ENCODE measurements at regions not wholly inside any gene's neighbourhood (a gene's known extent, or its start where the extent isn't known, plus 50 kb on each side); places are given as distances from the start of the nearest gene placed in this dataset.

GRCh38 chr11:115901069-115901468 lies 396.9 kb upstream of the CADM1 start:
- no peak for DNase-seq (ENCODE audit: low spot score)

- DNase-seq (ENCODE audit: low spot score), result peak; percentile 18
Measured at GRCh38 chr11:115900111-115900510, 395.9 kb upstream of the CADM1 start.

GRCh38 chr11:115897707-115898106 lies 393.5 kb upstream of the CADM1 start:
- no peak for DNase-seq (ENCODE audit: low spot score)

- no peak for DNase-seq (ENCODE audit: low spot score)
Measured at GRCh38 chr11:115896084-115896483, 391.9 kb upstream of the CADM1 start.

- DNase-seq (ENCODE audit: low spot score), result no peak
Measured at GRCh38 chr11:115895594-115895993, 391.4 kb upstream of the CADM1 start.

- DNase-seq (ENCODE audit: low spot score), result no peak
Measured at GRCh38 chr11:115894176-115894575, 390.0 kb upstream of the CADM1 start.

GRCh38 chr11:115893461-115894099 lies 389.4 kb upstream of the CADM1 start:
- DNase-seq (ENCODE audit: low spot score), result no peak

GRCh38 chr11:115892016-115892415 lies 387.8 kb upstream of the CADM1 start:
- no peak for DNase-seq (ENCODE audit: low spot score)

- no peak for DNase-seq (ENCODE audit: low spot score)
Measured at GRCh38 chr11:115891581-115891980, 387.4 kb upstream of the CADM1 start.

GRCh38 chr11:115890500-115890899 lies 386.3 kb upstream of the CADM1 start:
- DNase-seq (ENCODE audit: low spot score), result no peak

GRCh38 chr11:115889712-115890111 lies 385.5 kb upstream of the CADM1 start:
- DNase-seq (ENCODE audit: low spot score), result no peak

GRCh38 chr11:115887727-115888126 lies 383.5 kb upstream of the CADM1 start:
- DNase-seq (ENCODE audit: low spot score), result peak; percentile 18

GRCh38 chr11:115887316-115887715 lies 383.1 kb upstream of the CADM1 start:
- no peak for DNase-seq (ENCODE audit: low spot score)

- DNase-seq (ENCODE audit: low spot score), result no peak
Measured at GRCh38 chr11:115886422-115886733, 382.2 kb upstream of the CADM1 start.

GRCh38 chr11:115885535-115886421 lies 381.6 kb upstream of the CADM1 start:
- no peak for DNase-seq (ENCODE audit: low spot score)

GRCh38 chr11:115884800-115885534 lies 380.8 kb upstream of the CADM1 start:
- DNase-seq (ENCODE audit: low spot score), result no peak

GRCh38 chr11:115874843-115875242 lies 370.6 kb upstream of the CADM1 start:
- no peak for DNase-seq (ENCODE audit: low spot score)

GRCh38 chr11:115873813-115874212 lies 369.6 kb upstream of the CADM1 start:
- no peak for DNase-seq (ENCODE audit: low spot score)

- DNase-seq (ENCODE audit: low spot score), result peak; percentile 28
Measured at GRCh38 chr11:115872416-115872815, 368.2 kb upstream of the CADM1 start.

- DNase-seq (ENCODE audit: low spot score), result no peak
Measured at GRCh38 chr11:115871161-115871760, 367.0 kb upstream of the CADM1 start.

- no peak for DNase-seq (ENCODE audit: low spot score)
Measured at GRCh38 chr11:115869780-115870431, 365.7 kb upstream of the CADM1 start.

GRCh38 chr11:115869131-115869530 lies 364.9 kb upstream of the CADM1 start:
- DNase-seq (ENCODE audit: low spot score), result no peak

Measured in Ammon's horn (tissue), 1 donor.